Endothelial cell of umbilical vein (primary cell): ENCODE measurements at regions not wholly inside any gene's neighbourhood (a gene's known extent, or its start where the extent isn't known, plus 50 kb on each side); places are given as distances from the start of the nearest gene placed in this dataset.

Experiments used
- BruUV-seq: library from RNA; stranded (reverse); fragments of 400-500 nt; replicated peaks from 2 replicates; lab custom pipeline; 2021; lab: Mats Ljungman, UMichigan
- CTCF ChIA-PET: fragments of 300-600, 350-600 bp; sonication (Branson Sonifier 250); formaldehyde crosslinking; loops from one replicate; lab custom pipeline; 2021; ENCODE audit warnings: antibody characterized with exemption, inconsistent platforms; lab: Charles Lee
- POLR2A ChIA-PET: fragments of 300-600, 350-600 bp; sonication (Branson Sonifier 250); formaldehyde crosslinking; loops from one replicate; lab custom pipeline; 2021; ENCODE audit warnings: antibody characterized with exemption, inconsistent platforms; lab: Charles Lee
- DNase-seq: peaks from one replicate; pipeline ENCODE4 v3.0.0-alpha.2; 2011; ENCODE audit warnings: low read depth, low spot score
- FAIRE-seq: peaks from 2 replicates; lab custom pipeline; 2011; peaks lifted over from hg19 to GRCh38; lab: Jason Lieb, UNC
- H2AFZ ChIP-seq: 2 replicates; pipeline ENCODE4 v1.6.0; 2012; ENCODE audit warnings: low read depth, low read length, control low read depth, inconsistent platforms
- H3K27ac ChIP-seq: 2 replicates; pipeline ENCODE4 v1.5.1; 2011; ENCODE audit warnings: low read depth, mild to moderate bottlenecking, control low read depth, low read length, moderate library complexity; ENCODE audit not compliant: insufficient read depth
- H3K27me3 ChIP-seq, 2 experiments: 2 replicates each; pipeline versions ENCODE4 v1.6.0 to v1.6.1; 2011; ENCODE audit warnings: low read length in 2 of 2, mixed read lengths in 1 of 2; ENCODE audit not compliant: control insufficient read depth in 2 of 2, insufficient read depth in 2 of 2
- H3K36me3 ChIP-seq, 2 experiments: 2 replicates in 1 of 2; 3 replicates in 1 of 2; pipeline ENCODE4 v1.5.1; 2011; ENCODE audit warnings: low read length in 2 of 2, mild to moderate bottlenecking in 1 of 2, moderate library complexity in 1 of 2; ENCODE audit not compliant: control insufficient read depth in 2 of 2, insufficient read depth in 2 of 2; ENCODE audit errors: extremely low read depth in 1 of 2
- H3K4me1 ChIP-seq: 3 replicates; pipeline ENCODE4 v1.5.1; 2011; ENCODE audit warnings: mild to moderate bottlenecking, low read length; ENCODE audit not compliant: control insufficient read depth, insufficient read depth; ENCODE audit errors: extremely low read depth
- H3K4me2 ChIP-seq: 2 replicates; pipeline ENCODE4 v1.6.1; 2011; ENCODE audit warnings: low read length, control low read depth, mixed read lengths; ENCODE audit not compliant: insufficient read depth
- H3K4me3 ChIP-seq, 3 experiments: fragments of 200-600 bp in 1 of 3; sonication (generic), shearing (Covaris generic) in 1 of 3; replicated peaks in 1 of 3; 2 replicates each; pipeline ENCODE4 v1.5.1; 2011 to 2016; ENCODE audit warnings: control low read depth in 3 of 3, low read length in 3 of 3, mild to moderate bottlenecking in 2 of 3, inconsistent platforms in 1 of 3, low read depth in 1 of 3, moderate library complexity in 1 of 3; ENCODE audit not compliant: insufficient read depth in 1 of 3
- H3K79me2 ChIP-seq: 2 replicates; pipeline ENCODE4 v1.6.0; 2012; ENCODE audit warnings: low read length, inconsistent platforms; ENCODE audit not compliant: control insufficient read depth, insufficient read depth
- H3K9ac ChIP-seq: replicated peaks from 2 replicates; pipeline ENCODE3; 2011; ENCODE audit warnings: low read length, control low read depth; ENCODE audit not compliant: insufficient read depth; ENCODE audit errors: extremely low read depth
- H3K9me1 ChIP-seq: replicated peaks from 3 replicates; pipeline ENCODE4 v1.6.0; 2011; ENCODE audit warnings: mild to moderate bottlenecking, low read length; ENCODE audit not compliant: control insufficient read depth, insufficient read depth; ENCODE audit errors: extremely low read depth
- H3K9me3 ChIP-seq: replicated peaks from 2 replicates; pipeline ENCODE4 v1.5.1; 2012; ENCODE audit warnings: low read length, inconsistent platforms; ENCODE audit not compliant: control insufficient read depth, insufficient read depth
- H4K20me1 ChIP-seq: replicated peaks from 2 replicates; pipeline ENCODE3; 2011; ENCODE audit warnings: mild to moderate bottlenecking, low read length; ENCODE audit not compliant: control insufficient read depth, insufficient read depth; ENCODE audit errors: extremely low read depth
- CTCF ChIP-seq, 2 donors: IDR thresholded peaks; 1 replicate in 1 of 2; 2 replicates in 1 of 2; pipeline ENCODE4 v1.5.1; 2011; ENCODE audit warnings: low read length in 2 of 2, mild to moderate bottlenecking in 2 of 2, moderate library complexity in 2 of 2, control low read depth in 1 of 2, inconsistent platforms in 1 of 2, low read depth in 1 of 2; ENCODE audit not compliant: insufficient read depth in 1 of 2; ENCODE audit errors: extremely low read depth in 1 of 2
- EZH2 ChIP-seq: IDR thresholded peaks from 2 replicates; pipeline ENCODE4 v1.6.1; 2012; ENCODE audit warnings: borderline replicate concordance, low read depth, mild to moderate bottlenecking, moderate library complexity, low read length, inconsistent platforms; ENCODE audit not compliant: severe bottlenecking
- FOS ChIP-seq: IDR thresholded peaks from 2 replicates; pipeline ENCODE4 v1.6.1; 2011; ENCODE audit warnings: mild to moderate bottlenecking, low read length, moderate library complexity, borderline replicate concordance; ENCODE audit not compliant: insufficient read depth
- GATA2 ChIP-seq: IDR thresholded peaks from 2 replicates; pipeline ENCODE4 v1.7.0; 2011; ENCODE audit warnings: low read depth, mild to moderate bottlenecking, moderate library complexity, mixed read lengths, low read length; ENCODE audit not compliant: insufficient read length, insufficient read depth
- JUN ChIP-seq: IDR thresholded peaks from 2 replicates; pipeline ENCODE4 v1.6.1; 2011; ENCODE audit warnings: borderline replicate concordance, low read depth; ENCODE audit not compliant: insufficient read length, insufficient read depth
- MAX ChIP-seq: IDR thresholded peaks from 2 replicates; pipeline ENCODE4 v1.6.1; 2011; ENCODE audit not compliant: insufficient read depth, insufficient read length
- MYC ChIP-seq: IDR thresholded peaks from one replicate; pipeline ENCODE4 v1.6.1; 2011; ENCODE audit warnings: mild to moderate bottlenecking, low read depth, low read length
- POLR2A ChIP-seq: IDR thresholded peaks from 2 replicates; pipeline ENCODE4 v1.6.1; 2012; ENCODE audit warnings: low read depth, mild to moderate bottlenecking, control low read depth, low read length
- POLR2AphosphoS5 ChIP-seq: IDR thresholded peaks from 2 replicates; pipeline ENCODE4 v1.6.1; 2012; ENCODE audit warnings: low read depth, mild to moderate bottlenecking, control low read depth, low read length, moderate library complexity; ENCODE audit not compliant: insufficient read depth
- dilution Hi-C: fragments of 300-500 bp; cut with MboI; formaldehyde crosslinking; loops from one replicate; pipeline ENCODE4 v1.15.0; 2019; ENCODE audit warnings: low sequenced_read_pairs; ENCODE audit not compliant: extremely low pct_ligation_motif_present
- intact Hi-C: fragments of 100-400 bp; cut with micrococcal nuclease; formaldehyde crosslinking; loops from one replicate; pipeline ENCODE4 v1.10.0; 2022

GRCh38 chr16:76639685-76640289 lies 362.6 kb downstream of the CNTNAP4 start:
- Histone ChIP-seq H3K9ac (no peak overlapping the region), H3K4me1 (no peaks in the 10 kb centered on the region), H3K4me2 (no peak overlapping the region), H3K9me1 (no peaks in the 10 kb centered on the region), H2AFZ (no peak overlapping the region), H3K36me3 (no peaks in the 10 kb centered on the region), H3K27me3 (no peaks in the 10 kb centered on the region), H3K79me2 (no peaks in the 10 kb centered on the region), H3K4me3 (no peak overlapping the region), H3K27ac (no peak overlapping the region), H4K20me1 (no peaks in the 10 kb centered on the region), H3K9me3 (no peaks in the 10 kb centered on the region)
- POLR2A ChIA-PET, result no interaction called here
- FAIRE-seq (no peak), DNase-seq (no peak)
- dilution Hi-C loops (no loop called here), intact Hi-C loops (no loop called here)
- TF ChIP-seq GATA2 (no peak), CTCF (IDR thresholded peaks at IDR 0.05; ENCODE audit: extremely low read depth in 1 of 2, insufficient read depth in 1 of 2, low read depth in 1 of 2, low read length in 2 of 2) (no peak), JUN (no peak), MYC (no peak), POLR2AphosphoS5 (no peak), EZH2 (no peak), FOS (no peak), MAX (no peak), POLR2A (no peak)
- no TSS peak for BruUV-seq
- CTCF ChIA-PET, result no interaction called here
